ENCODE measurements at regions not wholly inside any gene's neighbourhood (a gene's known extent, or its start where the extent isn't known, plus 50 kb on each side); places are given as distances from the start of the nearest gene placed in this dataset.

GRCh38 chr3:170780471-170780870 lies 89.5 kb downstream of the RPL22L1 start:
- Mint-ChIP-seq H3K27me3 (peaks cover 38% of the 10 kb centered on the region), H3K4me3 (no peak overlapping the region), H3K4me1 (no peaks in the 10 kb centered on the region), H3K36me3 (no peaks in the 10 kb centered on the region), H3K27ac (no peak overlapping the region), H3K9me3 (peaks cover 0 to 3% (median 0%) of the 10 kb centered on the region in 7 donors)
- H3K27me3 ChIP-seq (ENCODE audit: control insufficient read depth, insufficient read depth, low read length): peaks cover 14% of the 10 kb centered on the region
- ATAC-seq (ENCODE audit: low read depth in 2 of 2) (no peak), DNase-seq (no peak)
- H3K4me3 ChIP-seq (ENCODE audit: low read depth, low read length): no peak overlapping the region
- H3K9me3 ChIP-seq (ENCODE audit: control insufficient read depth in 2 of 2, low read length in 2 of 2): no peaks in the 10 kb centered on the region
- H3K4me1 ChIP-seq (ENCODE audit: control insufficient read depth, insufficient read depth, low read length, poor library complexity, severe bottlenecking): no peaks in the 10 kb centered on the region
- H3K27ac ChIP-seq (ENCODE audit: insufficient read depth, low read length, poor library complexity, severe bottlenecking): no peak overlapping the region
- no peaks in the 10 kb centered on the region for H3K36me3 ChIP-seq (ENCODE audit: control insufficient read depth, insufficient read depth, low read length)

DNA sequence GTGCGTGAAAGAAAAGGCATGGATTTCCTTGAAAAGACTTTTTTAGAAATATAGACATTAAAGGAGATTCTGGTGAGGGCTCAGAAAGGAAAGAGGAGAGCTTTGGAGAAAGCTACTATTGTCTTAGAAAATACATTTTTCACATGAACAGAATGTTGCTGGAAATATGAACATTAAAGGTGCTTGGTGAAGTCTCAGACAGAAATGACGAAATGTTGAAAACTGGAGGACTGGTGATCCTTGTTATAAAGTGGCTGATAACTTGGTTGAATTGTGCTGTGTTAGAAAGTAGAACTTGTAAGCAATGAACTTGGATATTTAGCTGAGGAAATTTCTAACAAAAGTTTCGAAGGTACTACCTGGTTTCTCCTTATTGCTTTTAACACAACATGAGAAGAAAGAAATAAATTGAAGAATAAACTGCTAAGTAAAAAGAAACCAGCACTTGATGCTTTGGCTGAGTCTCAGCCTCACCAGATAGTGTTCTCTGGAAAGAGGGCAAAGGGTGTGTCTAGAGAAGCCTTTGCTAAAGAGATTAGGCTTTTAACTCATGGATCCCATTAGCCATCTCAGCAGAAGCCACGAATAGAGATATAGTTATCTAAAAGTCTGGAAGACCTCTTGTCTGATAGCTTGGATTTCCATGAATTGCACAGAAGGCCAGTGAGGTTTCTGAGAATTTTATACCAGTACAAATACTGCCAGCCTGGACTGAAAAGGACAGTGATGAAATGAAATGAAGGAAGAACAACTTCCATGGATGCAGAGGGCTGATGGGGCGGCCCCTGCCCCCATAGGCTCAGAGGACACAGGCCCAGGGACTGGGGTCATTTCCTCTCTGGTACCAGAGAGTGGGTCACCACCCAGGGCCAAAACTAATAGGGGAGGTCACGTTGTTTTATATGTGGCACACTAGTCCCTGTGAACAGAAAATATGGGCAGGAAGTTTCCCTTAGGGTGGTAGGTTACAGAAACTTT lies 91.5 kb downstream of the RPL22L1 start:
- no peaks in the 10 kb centered on the region for H3K36me3 Mint-ChIP-seq
- H3K4me1 Mint-ChIP-seq: no peaks in the 10 kb centered on the region
- no peaks in the 10 kb centered on the region for H3K36me3 ChIP-seq (ENCODE audit: control insufficient read depth, insufficient read depth, low read length)
- no peaks in the 10 kb centered on the region for H3K4me1 ChIP-seq (ENCODE audit: control insufficient read depth, insufficient read depth, low read length, poor library complexity, severe bottlenecking)
- DNase-seq (no peak), ATAC-seq (ENCODE audit: low read depth in 2 of 2) (no peak)
- no peaks in the 10 kb centered on the region for H3K9me3 ChIP-seq (ENCODE audit: control insufficient read depth in 2 of 2, low read length in 2 of 2)
- no peak overlapping the region for H3K4me3 Mint-ChIP-seq
- H3K27me3 ChIP-seq (ENCODE audit: control insufficient read depth, insufficient read depth, low read length): peaks cover 7% of the 10 kb centered on the region
- H3K27ac ChIP-seq (ENCODE audit: insufficient read depth, low read length, poor library complexity, severe bottlenecking): no peak overlapping the region
- peaks cover 0 to 3% (median 0%) of the 10 kb centered on the region in 7 donors for H3K9me3 Mint-ChIP-seq
- H3K27me3 Mint-ChIP-seq: peaks cover 38% of the 10 kb centered on the region
- no peak overlapping the region for H3K27ac Mint-ChIP-seq
- H3K4me3 ChIP-seq (ENCODE audit: low read depth, low read length): no peak overlapping the region

- no peak overlapping the region for H3K4me3 ChIP-seq (ENCODE audit: low read depth, low read length)
- no peaks in the 10 kb centered on the region for H3K4me1 ChIP-seq (ENCODE audit: control insufficient read depth, insufficient read depth, low read length, poor library complexity, severe bottlenecking)
- DNase-seq (no peak), ATAC-seq (ENCODE audit: low read depth in 2 of 2) (no peak)
- H3K27me3 ChIP-seq (ENCODE audit: control insufficient read depth, insufficient read depth, low read length): peaks cover 6% of the 10 kb centered on the region
- no peaks in the 10 kb centered on the region for H3K9me3 ChIP-seq (ENCODE audit: control insufficient read depth in 2 of 2, low read length in 2 of 2)
- no peak overlapping the region for H3K27ac ChIP-seq (ENCODE audit: insufficient read depth, low read length, poor library complexity, severe bottlenecking)
- no peak overlapping the region for H3K27ac Mint-ChIP-seq
- no peak overlapping the region for H3K4me3 Mint-ChIP-seq
- peaks cover 0 to 3% (median 0%) of the 10 kb centered on the region in 7 donors for H3K9me3 Mint-ChIP-seq
- H3K4me1 Mint-ChIP-seq: no peaks in the 10 kb centered on the region
- H3K27me3 Mint-ChIP-seq: peaks cover 30% of the 10 kb centered on the region
- no peaks in the 10 kb centered on the region for H3K36me3 Mint-ChIP-seq
- H3K36me3 ChIP-seq (ENCODE audit: control insufficient read depth, insufficient read depth, low read length): no peaks in the 10 kb centered on the region
Measured at GRCh38 chr3:170777564-170777926, 92.5 kb downstream of the RPL22L1 start.

GRCh38 chr3:170776887-170777563 lies 93.0 kb downstream of the RPL22L1 start:
- Histone ChIP-seq H3K4me3 (ENCODE audit: low read depth, low read length) (no peak overlapping the region), H3K36me3 (ENCODE audit: control insufficient read depth, insufficient read depth, low read length) (no peaks in the 10 kb centered on the region), H3K27ac (ENCODE audit: insufficient read depth, low read length, poor library complexity, severe bottlenecking) (no peak overlapping the region), H3K9me3 (ENCODE audit: control insufficient read depth in 2 of 2, low read length in 2 of 2) (no peaks in the 10 kb centered on the region), H3K27me3 (ENCODE audit: control insufficient read depth, insufficient read depth, low read length) (peaks cover 6% of the 10 kb centered on the region), H3K4me1 (ENCODE audit: control insufficient read depth, insufficient read depth, low read length, poor library complexity, severe bottlenecking) (no peaks in the 10 kb centered on the region)
- no peak overlapping the region for H3K27ac Mint-ChIP-seq
- peaks cover 0 to 3% (median 0%) of the 10 kb centered on the region in 7 donors for H3K9me3 Mint-ChIP-seq
- no peak for DNase-seq
- H3K27me3 Mint-ChIP-seq: peaks cover 30% of the 10 kb centered on the region
- H3K36me3 Mint-ChIP-seq: no peaks in the 10 kb centered on the region
- H3K4me3 Mint-ChIP-seq: no peak overlapping the region
- H3K4me1 Mint-ChIP-seq: no peaks in the 10 kb centered on the region
- no peak for ATAC-seq (ENCODE audit: low read depth in 2 of 2)

DNA sequence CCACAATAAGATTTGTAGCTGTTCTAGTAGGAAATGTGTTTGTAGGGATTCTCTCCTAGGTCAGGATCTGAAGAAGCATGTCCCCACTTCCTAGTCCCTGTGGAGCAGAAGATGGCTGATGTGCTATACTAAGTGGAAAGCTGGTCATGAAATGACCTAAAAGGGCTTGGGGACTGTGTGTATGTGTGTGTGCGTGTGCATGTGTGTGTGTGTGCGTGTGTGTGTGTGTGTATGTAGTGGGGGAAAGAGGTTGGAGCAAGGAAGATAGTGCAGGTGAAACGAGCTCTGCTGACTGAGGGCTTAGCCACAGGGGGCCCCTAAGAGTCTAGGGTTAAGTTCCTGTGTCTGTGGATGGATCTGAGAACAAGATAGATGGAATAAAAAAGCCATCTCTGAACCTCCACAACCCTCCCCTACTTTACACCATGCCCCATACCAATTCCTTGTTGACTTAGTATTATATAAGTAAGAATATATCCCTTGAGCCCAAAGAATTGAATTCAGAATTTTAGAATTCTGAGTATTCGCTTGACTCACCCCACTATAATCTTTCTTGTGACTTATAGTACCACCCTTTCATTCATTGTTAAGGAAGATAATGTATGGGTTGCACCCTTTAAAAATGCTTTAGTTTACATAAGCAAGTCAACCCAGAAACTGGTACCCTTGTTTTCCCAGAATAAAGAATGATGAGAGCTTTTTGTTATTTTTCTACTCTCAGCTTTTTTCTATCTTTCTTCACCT lies 96.1 kb downstream of the RPL22L1 start:
- Mint-ChIP-seq H3K36me3 (no peaks in the 10 kb centered on the region), H3K4me3 (no peak overlapping the region), H3K27ac (no peak overlapping the region), H3K27me3 (peaks cover 21% of the 10 kb centered on the region), H3K4me1 (no peaks in the 10 kb centered on the region), H3K9me3 (peaks cover 0 to 2% (median 0%) of the 10 kb centered on the region in 7 donors)
- Histone ChIP-seq H3K27me3 (ENCODE audit: control insufficient read depth, insufficient read depth, low read length) (peaks cover 2% of the 10 kb centered on the region), H3K36me3 (ENCODE audit: control insufficient read depth, insufficient read depth, low read length) (no peaks in the 10 kb centered on the region), H3K9me3 (ENCODE audit: control insufficient read depth in 2 of 2, low read length in 2 of 2) (no peaks in the 10 kb centered on the region), H3K4me1 (ENCODE audit: control insufficient read depth, insufficient read depth, low read length, poor library complexity, severe bottlenecking) (no peaks in the 10 kb centered on the region), H3K27ac (ENCODE audit: insufficient read depth, low read length, poor library complexity, severe bottlenecking) (no peak overlapping the region), H3K4me3 (ENCODE audit: low read depth, low read length) (no peak overlapping the region)
- ATAC-seq (ENCODE audit: low read depth in 2 of 2) (no peak), DNase-seq (no peak)

GRCh38 chr3:170772175-170772574 lies 97.8 kb downstream of the RPL22L1 start:
- no peaks in the 10 kb centered on the region for H3K9me3 Mint-ChIP-seq
- H3K27ac Mint-ChIP-seq: no peak overlapping the region
- no peaks in the 10 kb centered on the region for H3K36me3 ChIP-seq (ENCODE audit: control insufficient read depth, insufficient read depth, low read length)
- H3K27ac ChIP-seq (ENCODE audit: insufficient read depth, low read length, poor library complexity, severe bottlenecking): no peak overlapping the region
- no peaks in the 10 kb centered on the region for H3K9me3 ChIP-seq (ENCODE audit: control insufficient read depth in 2 of 2, low read length in 2 of 2)
- H3K36me3 Mint-ChIP-seq: no peaks in the 10 kb centered on the region
- DNase-seq (no peak), ATAC-seq (ENCODE audit: low read depth in 2 of 2) (no peak)
- peaks cover 7% of the 10 kb centered on the region for H3K27me3 Mint-ChIP-seq
- no peaks in the 10 kb centered on the region for H3K4me1 ChIP-seq (ENCODE audit: control insufficient read depth, insufficient read depth, low read length, poor library complexity, severe bottlenecking)
- H3K4me3 ChIP-seq (ENCODE audit: low read depth, low read length): no peak overlapping the region
- H3K4me3 Mint-ChIP-seq: no peak overlapping the region
- no peaks in the 10 kb centered on the region for H3K27me3 ChIP-seq (ENCODE audit: control insufficient read depth, insufficient read depth, low read length)
- H3K4me1 Mint-ChIP-seq: no peaks in the 10 kb centered on the region

GRCh38 chr3:170768334-170768801 lies 101.6 kb downstream of the RPL22L1 start:
- Mint-ChIP-seq H3K4me3 (no peak overlapping the region), H3K27me3 (peaks cover 4% of the 10 kb centered on the region), H3K27ac (no peak overlapping the region), H3K4me1 (no peaks in the 10 kb centered on the region), H3K9me3 (no peaks in the 10 kb centered on the region), H3K36me3 (no peaks in the 10 kb centered on the region)
- DNase-seq (no peak), ATAC-seq (ENCODE audit: low read depth in 2 of 2) (no peak)
- Histone ChIP-seq H3K27me3 (ENCODE audit: control insufficient read depth, insufficient read depth, low read length) (no peaks in the 10 kb centered on the region), H3K4me1 (ENCODE audit: control insufficient read depth, insufficient read depth, low read length, poor library complexity, severe bottlenecking) (no peaks in the 10 kb centered on the region), H3K9me3 (ENCODE audit: control insufficient read depth in 2 of 2, low read length in 2 of 2) (no peaks in the 10 kb centered on the region), H3K4me3 (ENCODE audit: low read depth, low read length) (no peak overlapping the region), H3K27ac (ENCODE audit: insufficient read depth, low read length, poor library complexity, severe bottlenecking) (no peak overlapping the region), H3K36me3 (ENCODE audit: control insufficient read depth, insufficient read depth, low read length) (no peaks in the 10 kb centered on the region)

All from CD4-positive, CD25-positive, alpha-beta regulatory T cell (primary cell).